DND-41 (cell line): ENCODE measurements at regions not wholly inside any gene's neighbourhood (a gene's known extent, or its start where the extent isn't known, plus 50 kb on each side); places are given as distances from the start of the nearest gene placed in this dataset.

Experiments used
- EZH2 ChIP-seq: IDR thresholded peaks from 3 replicates; pipeline ENCODE4 v1.6.1; 2012; ENCODE audit warnings: borderline replicate concordance, low read depth, mild to moderate bottlenecking, moderate library complexity, low read length, inconsistent platforms; ENCODE audit not compliant: severe bottlenecking
- TF ChIP-seq, protein P1 (sequence below): IDR thresholded peaks from 2 replicates; pipeline ENCODE4 v1.5.1; 2012; ENCODE audit warnings: borderline replicate concordance, low read length, moderate library complexity, mild to moderate bottlenecking; ENCODE audit not compliant: poor library complexity, severe bottlenecking; ENCODE audit errors: extremely low read depth

DNA sequence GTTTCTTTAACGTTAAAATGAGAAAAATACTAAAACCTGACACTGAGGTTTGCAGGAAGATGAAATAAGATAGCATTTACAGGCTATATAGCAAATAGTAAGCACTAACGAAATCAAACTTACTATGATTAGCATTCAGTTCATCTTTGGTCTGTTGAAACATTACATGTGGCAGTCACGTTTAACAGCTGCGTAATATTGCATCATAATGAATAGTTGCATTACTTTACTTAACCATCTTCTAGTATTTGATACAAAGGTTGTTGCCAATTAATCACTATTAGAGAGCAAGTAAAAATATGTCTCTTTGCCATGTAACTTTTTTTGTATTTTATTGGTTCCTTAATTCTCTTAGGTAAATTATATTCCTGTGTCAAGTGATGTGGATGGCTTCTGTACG lies 131.8 kb upstream of the GHITM start:
- TF ChIP-seq, protein P1, sequence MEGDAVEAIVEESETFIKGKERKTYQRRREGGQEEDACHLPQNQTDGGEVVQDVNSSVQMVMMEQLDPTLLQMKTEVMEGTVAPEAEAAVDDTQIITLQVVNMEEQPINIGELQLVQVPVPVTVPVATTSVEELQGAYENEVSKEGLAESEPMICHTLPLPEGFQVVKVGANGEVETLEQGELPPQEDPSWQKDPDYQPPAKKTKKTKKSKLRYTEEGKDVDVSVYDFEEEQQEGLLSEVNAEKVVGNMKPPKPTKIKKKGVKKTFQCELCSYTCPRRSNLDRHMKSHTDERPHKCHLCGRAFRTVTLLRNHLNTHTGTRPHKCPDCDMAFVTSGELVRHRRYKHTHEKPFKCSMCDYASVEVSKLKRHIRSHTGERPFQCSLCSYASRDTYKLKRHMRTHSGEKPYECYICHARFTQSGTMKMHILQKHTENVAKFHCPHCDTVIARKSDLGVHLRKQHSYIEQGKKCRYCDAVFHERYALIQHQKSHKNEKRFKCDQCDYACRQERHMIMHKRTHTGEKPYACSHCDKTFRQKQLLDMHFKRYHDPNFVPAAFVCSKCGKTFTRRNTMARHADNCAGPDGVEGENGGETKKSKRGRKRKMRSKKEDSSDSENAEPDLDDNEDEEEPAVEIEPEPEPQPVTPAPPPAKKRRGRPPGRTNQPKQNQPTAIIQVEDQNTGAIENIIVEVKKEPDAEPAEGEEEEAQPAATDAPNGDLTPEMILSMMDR: no peak
- TF ChIP-seq EZH2: no peak
